A673 (cell line): ENCODE measurements at regions not wholly inside any gene's neighbourhood (a gene's known extent, or its start where the extent isn't known, plus 50 kb on each side); places are given as distances from the start of the nearest gene placed in this dataset.

Source experiments
- EZH2 ChIP-seq: fragments of 200-600 bp; sonication (generic); IDR thresholded peaks from 2 replicates; pipeline ENCODE4 v1.6.1; 2017; ENCODE audit warnings: borderline replicate concordance, low read depth, mild to moderate bottlenecking, mixed read lengths, antibody characterized with exemption, low read length; ENCODE audit not compliant: poor library complexity, severe bottlenecking
- TF ChIP-seq, protein P1 (sequence below): fragments of 300-800, 200-600 bp; sonication (generic); conservative IDR thresholded peaks from 2 replicates; pipeline ENCODE4 v1.5.1; 2017; ENCODE audit warnings: low read depth, mild to moderate bottlenecking, antibody characterized with exemption, low read length, moderate library complexity, mixed read lengths

DNA sequence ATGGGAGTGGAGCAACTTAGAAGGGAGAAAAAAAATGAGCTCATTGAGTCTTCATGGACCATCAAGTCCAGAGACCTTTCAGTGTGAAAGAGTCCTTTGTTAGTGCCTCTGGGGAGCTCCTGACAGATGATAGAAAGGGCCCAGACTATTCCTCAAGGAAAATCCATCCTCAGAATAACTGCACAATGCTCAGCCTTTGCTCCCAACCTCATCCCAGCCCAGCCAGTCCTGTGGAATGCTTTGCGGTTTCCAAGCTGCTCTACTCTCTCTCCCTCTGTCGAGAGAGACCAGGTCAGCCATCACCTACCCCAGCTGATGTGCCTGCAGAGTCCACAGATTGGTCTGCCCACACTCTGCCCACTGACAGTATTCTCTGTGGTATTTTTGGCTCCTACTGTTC lies 406.2 kb downstream of the MFSD1 start:
- TF ChIP-seq, protein P1, sequence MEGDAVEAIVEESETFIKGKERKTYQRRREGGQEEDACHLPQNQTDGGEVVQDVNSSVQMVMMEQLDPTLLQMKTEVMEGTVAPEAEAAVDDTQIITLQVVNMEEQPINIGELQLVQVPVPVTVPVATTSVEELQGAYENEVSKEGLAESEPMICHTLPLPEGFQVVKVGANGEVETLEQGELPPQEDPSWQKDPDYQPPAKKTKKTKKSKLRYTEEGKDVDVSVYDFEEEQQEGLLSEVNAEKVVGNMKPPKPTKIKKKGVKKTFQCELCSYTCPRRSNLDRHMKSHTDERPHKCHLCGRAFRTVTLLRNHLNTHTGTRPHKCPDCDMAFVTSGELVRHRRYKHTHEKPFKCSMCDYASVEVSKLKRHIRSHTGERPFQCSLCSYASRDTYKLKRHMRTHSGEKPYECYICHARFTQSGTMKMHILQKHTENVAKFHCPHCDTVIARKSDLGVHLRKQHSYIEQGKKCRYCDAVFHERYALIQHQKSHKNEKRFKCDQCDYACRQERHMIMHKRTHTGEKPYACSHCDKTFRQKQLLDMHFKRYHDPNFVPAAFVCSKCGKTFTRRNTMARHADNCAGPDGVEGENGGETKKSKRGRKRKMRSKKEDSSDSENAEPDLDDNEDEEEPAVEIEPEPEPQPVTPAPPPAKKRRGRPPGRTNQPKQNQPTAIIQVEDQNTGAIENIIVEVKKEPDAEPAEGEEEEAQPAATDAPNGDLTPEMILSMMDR: no peak
- TF ChIP-seq EZH2: no peak
